Brain microvascular endothelial cell (primary cell): ENCODE measurements at regions not wholly inside any gene's neighbourhood (a gene's known extent, or its start where the extent isn't known, plus 50 kb on each side); places are given as distances from the start of the nearest gene placed in this dataset.

Experiments
- DNase-seq: peaks from one replicate; pipeline ENCODE4 v3.0.0-alpha.2; 2020
- H3K27ac ChIP-seq: fragments of 250-450 bp; sonication (Bioruptor Pico); 2 replicates; pipeline ENCODE4 v1.5.1; 2020; ENCODE audit warnings: mild to moderate bottlenecking, moderate library complexity
- H3K27me3 ChIP-seq: fragments of 250-450 bp; sonication (Bioruptor Pico); replicated peaks from 2 replicates; pipeline ENCODE4 v1.5.1; 2020; ENCODE audit warnings: mild to moderate bottlenecking
- H3K36me3 ChIP-seq: fragments of 250-450 bp; sonication (Bioruptor Pico); replicated peaks from 2 replicates; pipeline ENCODE4 v1.5.1; 2020; ENCODE audit warnings: mild to moderate bottlenecking
- H3K4me3 ChIP-seq: 2 replicates; pipeline ENCODE4 v1.5.1; 2011; ENCODE audit warnings: low read depth, mild to moderate bottlenecking, control low read depth, low read length, moderate library complexity
- CTCF ChIP-seq: IDR thresholded peaks from 2 replicates; pipeline ENCODE4 v1.5.1; 2011; ENCODE audit warnings: low read depth, mild to moderate bottlenecking, moderate library complexity, low read length, control low read depth, inconsistent platforms; ENCODE audit errors: missing control alignments
- in situ Hi-C: cut with HindIII; loops from 2 replicates; pipeline ENCODE4 v1.10.0; 2017; ENCODE audit warnings: low sequenced_read_pairs, low pct_ligation_motif_present

GRCh38 chr3:188003188-188004171 is 150.5 kb upstream of the LPP start:
- in situ Hi-C loops: no loop called here
- no peak for TF ChIP-seq CTCF
- no peaks in the 10 kb centered on the region for H3K27me3 ChIP-seq
- no peak overlapping the region for H3K4me3 ChIP-seq
- no peaks in the 10 kb centered on the region for H3K36me3 ChIP-seq
- H3K27ac ChIP-seq: no peak overlapping the region
- no peak for DNase-seq

GRCh38 chr3:188006726-188007393 is 147.1 kb upstream of the LPP start:
- no peak for DNase-seq
- no peak overlapping the region for H3K4me3 ChIP-seq
- in situ Hi-C loops: no loop called here
- no peak overlapping the region for H3K27ac ChIP-seq
- TF ChIP-seq CTCF: no peak
- no peaks in the 10 kb centered on the region for H3K27me3 ChIP-seq
- H3K36me3 ChIP-seq: no peaks in the 10 kb centered on the region

- in situ Hi-C loops: no loop called here
- no peak for DNase-seq
- no peak for TF ChIP-seq CTCF
- Histone ChIP-seq H3K4me3 (no peak overlapping the region), H3K27ac (no peak overlapping the region), H3K27me3 (no peaks in the 10 kb centered on the region), H3K36me3 (no peaks in the 10 kb centered on the region)
Measured at GRCh38 chr3:188007897-188008296, 146.1 kb upstream of the LPP start.

- no peak overlapping the region for H3K4me3 ChIP-seq
- no peak overlapping the region for H3K27ac ChIP-seq
- H3K27me3 ChIP-seq: no peaks in the 10 kb centered on the region
- in situ Hi-C loops: no loop called here
- TF ChIP-seq CTCF: no peak
- H3K36me3 ChIP-seq: no peaks in the 10 kb centered on the region
- no peak for DNase-seq
Measured at GRCh38 chr3:188008582-188009213, 145.3 kb upstream of the LPP start.

GRCh38 chr3:188010478-188010877 is 143.5 kb upstream of the LPP start:
- DNase-seq: no peak
- in situ Hi-C loops: no loop called here
- H3K27ac ChIP-seq: no peak overlapping the region
- no peaks in the 10 kb centered on the region for H3K36me3 ChIP-seq
- H3K4me3 ChIP-seq: no peak overlapping the region
- no peaks in the 10 kb centered on the region for H3K27me3 ChIP-seq
- TF ChIP-seq CTCF: no peak
